GM23338 (cell line): ENCODE measurements at regions not wholly inside any gene's neighbourhood (a gene's known extent, or its start where the extent isn't known, plus 50 kb on each side); places are given as distances from the start of the nearest gene placed in this dataset.
A peak's percentile ranks its signal among the peaks of the same experiment; 100 is the strongest.

Experiments used
- ATAC-seq: fragments of 200-7000 bp; cut with Tn5 transposase; 3 replicates; pipeline ENCODE4 v1.9.1; 2020
- DNase-seq: peaks from one replicate; pipeline ENCODE4 v3.0.0-alpha.2; 2015; ENCODE audit warnings: low spot score
- H2AFZ ChIP-seq: fragments of 200-600 bp; sonication (generic); 2 replicates; pipeline ENCODE4 v1.8.0; 2016; ENCODE audit warnings: antibody characterized with exemption, mild to moderate bottlenecking, moderate library complexity
- H3F3A ChIP-seq: fragments of 200-600 bp; sonication (generic); replicated peaks from 2 replicates; pipeline ENCODE4 v1.8.0; 2017; ENCODE audit warnings: antibody characterized with exemption, mixed run types, low read depth
- H3K27ac ChIP-seq: fragments of 200-600 bp; sonication (generic); 2 replicates; pipeline ENCODE4 v1.6.1; 2016; ENCODE audit warnings: low read depth
- H3K27me3 ChIP-seq: fragments of 200-600 bp; sonication (generic); 2 replicates; pipeline ENCODE4 v1.8.0; 2016; ENCODE audit warnings: mild to moderate bottlenecking, mixed run types, moderate library complexity; ENCODE audit not compliant: insufficient read depth
- H3K36me3 ChIP-seq: fragments of 200-600 bp; sonication (generic); 2 replicates; pipeline ENCODE4 v1.8.0; 2016; ENCODE audit warnings: mild to moderate bottlenecking; ENCODE audit not compliant: insufficient read depth
- H3K4me1 ChIP-seq: fragments of 200-600 bp; sonication (generic); 2 replicates; pipeline ENCODE4 v1.8.0; 2016; ENCODE audit warnings: mild to moderate bottlenecking, moderate library complexity; ENCODE audit not compliant: insufficient read depth
- H3K4me2 ChIP-seq: fragments of 200-600 bp; sonication (generic); 2 replicates; pipeline ENCODE4 v1.7.1; 2017; ENCODE audit warnings: mixed run types
- H3K4me3 ChIP-seq: fragments of 200-600 bp; sonication (generic); 2 replicates; pipeline ENCODE4 v1.6.1; 2016; ENCODE audit warnings: mixed run types
- H3K79me2 ChIP-seq: fragments of 200-600 bp; sonication (generic); replicated peaks from 2 replicates; pipeline ENCODE4 v1.8.0; 2017; ENCODE audit warnings: mild to moderate bottlenecking; ENCODE audit not compliant: insufficient read depth
- H3K9me2 ChIP-seq: fragments of 200-600 bp; sonication (generic); 2 replicates; pipeline ENCODE4 v1.8.0; 2017; ENCODE audit not compliant: insufficient read depth
- H4K20me1 ChIP-seq: fragments of 200-600 bp; sonication (generic); replicated peaks from 2 replicates; pipeline ENCODE4 v1.8.0; 2017; ENCODE audit warnings: mild to moderate bottlenecking; ENCODE audit not compliant: insufficient read depth
- H3K27ac Mint-ChIP-seq: 2 replicates; pipeline ENCODE4 v1.8.0; 2020; ENCODE audit warnings: inconsistent platforms, mild to moderate bottlenecking, moderate library complexity, mixed read lengths
- H3K27me3 Mint-ChIP-seq: 3 replicates; pipeline ENCODE4 v1.8.0; 2022; ENCODE audit warnings: low read depth, mild to moderate bottlenecking, moderate library complexity, mixed read lengths, inconsistent platforms; ENCODE audit not compliant: insufficient read depth, poor library complexity
- H3K36me3 Mint-ChIP-seq: 3 replicates; pipeline ENCODE4 v1.8.0; 2021; ENCODE audit warnings: low read depth, mild to moderate bottlenecking, inconsistent platforms, moderate library complexity, mixed read lengths
- H3K4me1 Mint-ChIP-seq: 3 replicates; pipeline ENCODE4 v1.8.0; 2020; ENCODE audit warnings: mild to moderate bottlenecking, inconsistent platforms, mixed read lengths
- H3K4me3 Mint-ChIP-seq: 3 replicates; pipeline ENCODE4 v1.8.0; 2021; ENCODE audit warnings: moderate library complexity, mild to moderate bottlenecking, inconsistent platforms, mixed read lengths
- H3K9me3 Mint-ChIP-seq: 3 replicates; pipeline ENCODE4 v1.8.0; 2020; ENCODE audit warnings: moderate library complexity, mild to moderate bottlenecking, inconsistent platforms, mixed read lengths
- CREB1 ChIP-seq: fragments of 250-450 bp; sonication (Bioruptor Pico); IDR thresholded peaks from 2 replicates; pipeline ENCODE4 v1.5.0; 2020; ENCODE audit warnings: low read depth, mild to moderate bottlenecking, moderate library complexity
- EZH2 ChIP-seq: fragments of 200-600 bp; sonication (generic); IDR thresholded peaks from one replicate; pipeline ENCODE4 v1.8.0; 2017; ENCODE audit warnings: antibody characterized with exemption, mild to moderate bottlenecking, low read depth; ENCODE audit not compliant: unreplicated experiment
- EZH2phosphoT487 ChIP-seq: fragments of 200-600 bp; sonication (generic); IDR thresholded peaks from one replicate; pipeline ENCODE4 v1.8.1; 2018; ENCODE audit warnings: antibody characterized with exemption; ENCODE audit not compliant: unreplicated experiment
- JUNB ChIP-seq: IDR thresholded peaks from one replicate; pipeline ENCODE4 v1.6.1; 2016; ENCODE audit warnings: antibody characterized with exemption; ENCODE audit not compliant: unreplicated experiment
- NANOG ChIP-seq: IDR thresholded peaks from 2 replicates; pipeline ENCODE4 v1.6.1; 2016; ENCODE audit warnings: antibody characterized with exemption, borderline replicate concordance
- POLR2AphosphoS5 ChIP-seq: IDR thresholded peaks from 2 replicates; pipeline ENCODE4 v1.6.1; 2016; ENCODE audit warnings: antibody characterized with exemption, low read depth
- STAT1 ChIP-seq: IDR thresholded peaks from one replicate; pipeline ENCODE4 v1.6.1; 2016; ENCODE audit warnings: antibody characterized with exemption; ENCODE audit not compliant: unreplicated experiment
- ZNF114 ChIP-seq: fragments of 250-450 bp; sonication (Bioruptor Pico); IDR thresholded peaks from 2 replicates; pipeline ENCODE4 v1.5.0; 2020; ENCODE audit warnings: mild to moderate bottlenecking, moderate library complexity
- ZNF331 ChIP-seq: fragments of 250-450 bp; sonication (Bioruptor Pico); IDR thresholded peaks from 2 replicates; pipeline ENCODE4 v1.5.0; 2020; ENCODE audit warnings: low read depth, mild to moderate bottlenecking, moderate library complexity
- TF ChIP-seq, protein P1 (sequence below), 2 experiments: fragments of 200-600 bp in 1 of 2; sonication (generic) in 1 of 2; conservative IDR thresholded peaks; 2 replicates each; pipeline versions ENCODE4 v1.5.1 to v1.6.1; 2016 to 2017; ENCODE audit warnings: antibody characterized with exemption in 2 of 2, low read depth in 2 of 2, mild to moderate bottlenecking in 2 of 2, moderate library complexity in 1 of 2
- TF ChIP-seq, protein P2 (sequence below): fragments of 250-450 bp; sonication (Bioruptor Pico); IDR thresholded peaks from 2 replicates; pipeline ENCODE4 v1.5.0; 2020; ENCODE audit warnings: mild to moderate bottlenecking, moderate library complexity
- TF ChIP-seq, protein P3 (sequence below): IDR thresholded peaks from one replicate; pipeline ENCODE4 v1.6.1; 2018; ENCODE audit warnings: antibody characterized with exemption; ENCODE audit not compliant: unreplicated experiment
- TF ChIP-seq, protein P4 (sequence below): IDR thresholded peaks from 2 replicates; pipeline ENCODE4 v1.6.1; 2016; ENCODE audit warnings: antibody characterized with exemption

DNA sequence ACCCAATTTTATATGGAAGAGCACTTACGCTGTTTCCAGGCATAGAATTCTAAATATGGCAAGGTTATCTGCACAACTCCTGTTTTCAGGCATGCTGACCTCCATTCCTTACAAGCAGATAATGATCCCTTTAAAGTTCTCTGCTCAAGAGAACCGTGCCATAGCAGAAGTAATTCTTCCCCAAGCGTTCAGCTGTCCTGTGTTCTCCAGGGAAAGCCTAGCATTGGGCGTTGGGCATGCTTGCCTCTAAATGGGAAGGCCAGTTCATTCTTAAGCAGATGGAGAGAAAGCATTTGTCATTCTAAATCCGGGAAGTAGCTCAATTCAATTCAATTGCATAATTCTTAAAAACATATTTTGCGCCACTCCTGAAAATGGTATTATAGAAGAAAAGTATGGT is 55.7 kb upstream of the EML4 start:
- Histone ChIP-seq H3K9me2 (no peaks in the 10 kb centered on the region), H3K36me3 (no peaks in the 10 kb centered on the region), H3K27me3 (no peaks in the 10 kb centered on the region), H3K79me2 (no peaks in the 10 kb centered on the region), H3K27ac (no peak overlapping the region), H3K4me1 (peaks cover 14% of the 10 kb centered on the region), H2AFZ (peak overlapping the region; percentile 29; the same call in 1 of the 2 replicates), H4K20me1 (no peaks in the 10 kb centered on the region), H3K4me3 (no peak overlapping the region), H3F3A (no peaks in the 10 kb centered on the region), H3K4me2 (0 out of 2 replicates have a peak overlapping the region, but pooled peaks have one; percentile 17)
- TF ChIP-seq, protein P1, sequence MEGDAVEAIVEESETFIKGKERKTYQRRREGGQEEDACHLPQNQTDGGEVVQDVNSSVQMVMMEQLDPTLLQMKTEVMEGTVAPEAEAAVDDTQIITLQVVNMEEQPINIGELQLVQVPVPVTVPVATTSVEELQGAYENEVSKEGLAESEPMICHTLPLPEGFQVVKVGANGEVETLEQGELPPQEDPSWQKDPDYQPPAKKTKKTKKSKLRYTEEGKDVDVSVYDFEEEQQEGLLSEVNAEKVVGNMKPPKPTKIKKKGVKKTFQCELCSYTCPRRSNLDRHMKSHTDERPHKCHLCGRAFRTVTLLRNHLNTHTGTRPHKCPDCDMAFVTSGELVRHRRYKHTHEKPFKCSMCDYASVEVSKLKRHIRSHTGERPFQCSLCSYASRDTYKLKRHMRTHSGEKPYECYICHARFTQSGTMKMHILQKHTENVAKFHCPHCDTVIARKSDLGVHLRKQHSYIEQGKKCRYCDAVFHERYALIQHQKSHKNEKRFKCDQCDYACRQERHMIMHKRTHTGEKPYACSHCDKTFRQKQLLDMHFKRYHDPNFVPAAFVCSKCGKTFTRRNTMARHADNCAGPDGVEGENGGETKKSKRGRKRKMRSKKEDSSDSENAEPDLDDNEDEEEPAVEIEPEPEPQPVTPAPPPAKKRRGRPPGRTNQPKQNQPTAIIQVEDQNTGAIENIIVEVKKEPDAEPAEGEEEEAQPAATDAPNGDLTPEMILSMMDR (conservative IDR thresholded peaks at IDR 0.05; ENCODE audit: low read depth in 2 of 2) = no peak
- TF ChIP-seq EZH2 = no peak
- TF ChIP-seq JUNB = no peak
- TF ChIP-seq, protein P2, sequence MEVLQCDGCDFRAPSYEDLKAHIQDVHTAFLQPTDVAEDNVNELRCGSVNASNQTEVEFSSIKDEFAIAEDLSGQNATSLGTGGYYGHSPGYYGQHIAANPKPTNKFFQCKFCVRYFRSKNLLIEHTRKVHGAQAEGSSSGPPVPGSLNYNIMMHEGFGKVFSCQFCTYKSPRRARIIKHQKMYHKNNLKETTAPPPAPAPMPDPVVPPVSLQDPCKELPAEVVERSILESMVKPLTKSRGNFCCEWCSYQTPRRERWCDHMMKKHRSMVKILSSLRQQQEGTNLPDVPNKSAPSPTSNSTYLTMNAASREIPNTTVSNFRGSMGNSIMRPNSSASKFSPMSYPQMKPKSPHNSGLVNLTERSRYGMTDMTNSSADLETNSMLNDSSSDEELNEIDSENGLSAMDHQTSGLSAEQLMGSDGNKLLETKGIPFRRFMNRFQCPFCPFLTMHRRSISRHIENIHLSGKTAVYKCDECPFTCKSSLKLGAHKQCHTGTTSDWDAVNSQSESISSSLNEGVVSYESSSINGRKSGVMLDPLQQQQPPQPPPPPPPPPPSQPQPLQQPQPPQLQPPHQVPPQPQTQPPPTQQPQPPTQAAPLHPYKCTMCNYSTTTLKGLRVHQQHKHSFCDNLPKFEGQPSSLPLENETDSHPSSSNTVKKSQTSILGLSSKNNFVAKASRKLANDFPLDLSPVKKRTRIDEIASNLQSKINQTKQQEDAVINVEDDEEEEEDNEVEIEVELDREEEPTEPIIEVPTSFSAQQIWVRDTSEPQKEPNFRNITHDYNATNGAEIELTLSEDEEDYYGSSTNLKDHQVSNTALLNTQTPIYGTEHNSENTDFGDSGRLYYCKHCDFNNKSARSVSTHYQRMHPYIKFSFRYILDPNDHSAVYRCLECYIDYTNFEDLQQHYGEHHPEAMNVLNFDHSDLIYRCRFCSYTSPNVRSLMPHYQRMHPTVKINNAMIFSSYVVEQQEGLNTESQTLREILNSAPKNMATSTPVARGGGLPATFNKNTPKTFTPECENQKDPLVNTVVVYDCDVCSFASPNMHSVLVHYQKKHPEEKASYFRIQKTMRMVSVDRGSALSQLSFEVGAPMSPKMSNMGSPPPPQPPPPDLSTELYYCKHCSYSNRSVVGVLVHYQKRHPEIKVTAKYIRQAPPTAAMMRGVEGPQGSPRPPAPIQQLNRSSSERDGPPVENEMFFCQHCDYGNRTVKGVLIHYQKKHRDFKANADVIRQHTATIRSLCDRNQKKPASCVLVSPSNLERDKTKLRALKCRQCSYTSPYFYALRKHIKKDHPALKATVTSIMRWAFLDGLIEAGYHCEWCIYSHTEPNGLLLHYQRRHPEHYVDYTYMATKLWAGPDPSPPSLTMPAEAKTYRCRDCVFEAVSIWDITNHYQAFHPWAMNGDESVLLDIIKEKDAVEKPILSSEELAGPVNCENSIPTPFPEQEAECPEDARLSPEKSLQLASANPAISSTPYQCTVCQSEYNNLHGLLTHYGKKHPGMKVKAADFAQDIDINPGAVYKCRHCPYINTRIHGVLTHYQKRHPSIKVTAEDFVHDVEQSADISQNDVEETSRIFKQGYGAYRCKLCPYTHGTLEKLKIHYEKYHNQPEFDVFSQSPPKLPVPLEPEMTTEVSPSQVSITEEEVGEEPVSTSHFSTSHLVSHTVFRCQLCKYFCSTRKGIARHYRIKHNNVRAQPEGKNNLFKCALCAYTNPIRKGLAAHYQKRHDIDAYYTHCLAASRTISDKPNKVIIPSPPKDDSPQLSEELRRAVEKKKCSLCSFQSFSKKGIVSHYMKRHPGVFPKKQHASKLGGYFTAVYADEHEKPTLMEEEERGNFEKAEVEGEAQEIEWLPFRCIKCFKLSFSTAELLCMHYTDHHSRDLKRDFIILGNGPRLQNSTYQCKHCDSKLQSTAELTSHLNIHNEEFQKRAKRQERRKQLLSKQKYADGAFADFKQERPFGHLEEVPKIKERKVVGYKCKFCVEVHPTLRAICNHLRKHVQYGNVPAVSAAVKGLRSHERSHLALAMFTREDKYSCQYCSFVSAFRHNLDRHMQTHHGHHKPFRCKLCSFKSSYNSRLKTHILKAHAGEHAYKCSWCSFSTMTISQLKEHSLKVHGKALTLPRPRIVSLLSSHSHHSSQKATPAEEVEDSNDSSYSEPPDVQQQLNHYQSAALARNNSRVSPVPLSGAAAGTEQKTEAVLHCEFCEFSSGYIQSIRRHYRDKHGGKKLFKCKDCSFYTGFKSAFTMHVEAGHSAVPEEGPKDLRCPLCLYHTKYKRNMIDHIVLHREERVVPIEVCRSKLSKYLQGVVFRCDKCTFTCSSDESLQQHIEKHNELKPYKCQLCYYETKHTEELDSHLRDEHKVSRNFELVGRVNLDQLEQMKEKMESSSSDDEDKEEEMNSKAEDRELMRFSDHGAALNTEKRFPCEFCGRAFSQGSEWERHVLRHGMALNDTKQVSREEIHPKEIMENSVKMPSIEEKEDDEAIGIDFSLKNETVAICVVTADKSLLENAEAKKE (CRISPR knock-in tag) = no peak
- TF ChIP-seq, protein P3, sequence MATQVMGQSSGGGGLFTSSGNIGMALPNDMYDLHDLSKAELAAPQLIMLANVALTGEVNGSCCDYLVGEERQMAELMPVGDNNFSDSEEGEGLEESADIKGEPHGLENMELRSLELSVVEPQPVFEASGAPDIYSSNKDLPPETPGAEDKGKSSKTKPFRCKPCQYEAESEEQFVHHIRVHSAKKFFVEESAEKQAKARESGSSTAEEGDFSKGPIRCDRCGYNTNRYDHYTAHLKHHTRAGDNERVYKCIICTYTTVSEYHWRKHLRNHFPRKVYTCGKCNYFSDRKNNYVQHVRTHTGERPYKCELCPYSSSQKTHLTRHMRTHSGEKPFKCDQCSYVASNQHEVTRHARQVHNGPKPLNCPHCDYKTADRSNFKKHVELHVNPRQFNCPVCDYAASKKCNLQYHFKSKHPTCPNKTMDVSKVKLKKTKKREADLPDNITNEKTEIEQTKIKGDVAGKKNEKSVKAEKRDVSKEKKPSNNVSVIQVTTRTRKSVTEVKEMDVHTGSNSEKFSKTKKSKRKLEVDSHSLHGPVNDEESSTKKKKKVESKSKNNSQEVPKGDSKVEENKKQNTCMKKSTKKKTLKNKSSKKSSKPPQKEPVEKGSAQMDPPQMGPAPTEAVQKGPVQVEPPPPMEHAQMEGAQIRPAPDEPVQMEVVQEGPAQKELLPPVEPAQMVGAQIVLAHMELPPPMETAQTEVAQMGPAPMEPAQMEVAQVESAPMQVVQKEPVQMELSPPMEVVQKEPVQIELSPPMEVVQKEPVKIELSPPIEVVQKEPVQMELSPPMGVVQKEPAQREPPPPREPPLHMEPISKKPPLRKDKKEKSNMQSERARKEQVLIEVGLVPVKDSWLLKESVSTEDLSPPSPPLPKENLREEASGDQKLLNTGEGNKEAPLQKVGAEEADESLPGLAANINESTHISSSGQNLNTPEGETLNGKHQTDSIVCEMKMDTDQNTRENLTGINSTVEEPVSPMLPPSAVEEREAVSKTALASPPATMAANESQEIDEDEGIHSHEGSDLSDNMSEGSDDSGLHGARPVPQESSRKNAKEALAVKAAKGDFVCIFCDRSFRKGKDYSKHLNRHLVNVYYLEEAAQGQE = no peak
- TF ChIP-seq, protein P4, sequence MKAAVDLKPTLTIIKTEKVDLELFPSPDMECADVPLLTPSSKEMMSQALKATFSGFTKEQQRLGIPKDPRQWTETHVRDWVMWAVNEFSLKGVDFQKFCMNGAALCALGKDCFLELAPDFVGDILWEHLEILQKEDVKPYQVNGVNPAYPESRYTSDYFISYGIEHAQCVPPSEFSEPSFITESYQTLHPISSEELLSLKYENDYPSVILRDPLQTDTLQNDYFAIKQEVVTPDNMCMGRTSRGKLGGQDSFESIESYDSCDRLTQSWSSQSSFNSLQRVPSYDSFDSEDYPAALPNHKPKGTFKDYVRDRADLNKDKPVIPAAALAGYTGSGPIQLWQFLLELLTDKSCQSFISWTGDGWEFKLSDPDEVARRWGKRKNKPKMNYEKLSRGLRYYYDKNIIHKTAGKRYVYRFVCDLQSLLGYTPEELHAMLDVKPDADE = no peak
- no peak for TF ChIP-seq ZNF331
- no peak for TF ChIP-seq ZNF114
- TF ChIP-seq POLR2AphosphoS5 = no peak
- no peak for TF ChIP-seq NANOG
- no peak for TF ChIP-seq STAT1
- TF ChIP-seq EZH2phosphoT487 = no peak
- no peak for TF ChIP-seq CREB1 (CRISPR knock-in tag)
- no peaks in the 10 kb centered on the region for H3K27me3 Mint-ChIP-seq
- no peak; the same call in 2 of the 3 replicates for ATAC-seq
- peak; percentile 43 for DNase-seq
- H3K4me1 Mint-ChIP-seq = peaks cover 21% of the 10 kb centered on the region
- H3K36me3 Mint-ChIP-seq = no peaks in the 10 kb centered on the region
- no peak overlapping the region for H3K27ac Mint-ChIP-seq
- H3K9me3 Mint-ChIP-seq = no peaks in the 10 kb centered on the region
- H3K4me3 Mint-ChIP-seq = no peak overlapping the region
